GM12875 (cell line): ENCODE measurements at regions not wholly inside any gene's neighbourhood (a gene's known extent, or its start where the extent isn't known, plus 50 kb on each side); places are given as distances from the start of the nearest gene placed in this dataset.

Source experiments
- H3K4me3 ChIP-seq: one replicate; pipeline ENCODE4 v1.5.1; 2011; ENCODE audit warnings: low read depth, low read length, control low read depth
- TF ChIP-seq, protein P1 (sequence below): IDR thresholded peaks from 2 replicates; pipeline ENCODE4 v1.5.1; 2011; ENCODE audit warnings: low read depth, mild to moderate bottlenecking, control low read depth, inconsistent platforms, low read length, moderate library complexity, borderline replicate concordance; ENCODE audit not compliant: insufficient read depth

DNA sequence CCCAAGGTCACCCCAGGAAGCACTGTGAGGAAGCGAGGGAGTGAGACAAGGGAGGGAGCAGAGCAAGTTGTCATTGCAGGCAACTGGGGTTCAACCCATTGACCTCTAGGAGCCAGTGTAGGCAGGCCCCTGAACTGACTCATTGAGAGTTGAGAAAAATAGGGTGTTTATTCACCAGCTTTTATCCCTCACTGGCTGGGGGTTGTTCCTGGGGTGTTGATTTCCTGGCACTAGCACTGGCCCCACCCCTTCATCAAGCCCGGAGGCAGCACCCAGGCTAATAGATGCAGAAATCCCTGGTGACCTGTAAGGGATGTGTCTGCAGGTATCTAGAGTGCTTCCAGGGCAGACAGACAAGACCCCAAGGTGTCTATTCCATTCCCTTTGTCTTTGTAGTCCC, 183.9 kb downstream of the ARRDC4 start:
- TF ChIP-seq, protein P1, sequence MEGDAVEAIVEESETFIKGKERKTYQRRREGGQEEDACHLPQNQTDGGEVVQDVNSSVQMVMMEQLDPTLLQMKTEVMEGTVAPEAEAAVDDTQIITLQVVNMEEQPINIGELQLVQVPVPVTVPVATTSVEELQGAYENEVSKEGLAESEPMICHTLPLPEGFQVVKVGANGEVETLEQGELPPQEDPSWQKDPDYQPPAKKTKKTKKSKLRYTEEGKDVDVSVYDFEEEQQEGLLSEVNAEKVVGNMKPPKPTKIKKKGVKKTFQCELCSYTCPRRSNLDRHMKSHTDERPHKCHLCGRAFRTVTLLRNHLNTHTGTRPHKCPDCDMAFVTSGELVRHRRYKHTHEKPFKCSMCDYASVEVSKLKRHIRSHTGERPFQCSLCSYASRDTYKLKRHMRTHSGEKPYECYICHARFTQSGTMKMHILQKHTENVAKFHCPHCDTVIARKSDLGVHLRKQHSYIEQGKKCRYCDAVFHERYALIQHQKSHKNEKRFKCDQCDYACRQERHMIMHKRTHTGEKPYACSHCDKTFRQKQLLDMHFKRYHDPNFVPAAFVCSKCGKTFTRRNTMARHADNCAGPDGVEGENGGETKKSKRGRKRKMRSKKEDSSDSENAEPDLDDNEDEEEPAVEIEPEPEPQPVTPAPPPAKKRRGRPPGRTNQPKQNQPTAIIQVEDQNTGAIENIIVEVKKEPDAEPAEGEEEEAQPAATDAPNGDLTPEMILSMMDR: no peak

DNA sequence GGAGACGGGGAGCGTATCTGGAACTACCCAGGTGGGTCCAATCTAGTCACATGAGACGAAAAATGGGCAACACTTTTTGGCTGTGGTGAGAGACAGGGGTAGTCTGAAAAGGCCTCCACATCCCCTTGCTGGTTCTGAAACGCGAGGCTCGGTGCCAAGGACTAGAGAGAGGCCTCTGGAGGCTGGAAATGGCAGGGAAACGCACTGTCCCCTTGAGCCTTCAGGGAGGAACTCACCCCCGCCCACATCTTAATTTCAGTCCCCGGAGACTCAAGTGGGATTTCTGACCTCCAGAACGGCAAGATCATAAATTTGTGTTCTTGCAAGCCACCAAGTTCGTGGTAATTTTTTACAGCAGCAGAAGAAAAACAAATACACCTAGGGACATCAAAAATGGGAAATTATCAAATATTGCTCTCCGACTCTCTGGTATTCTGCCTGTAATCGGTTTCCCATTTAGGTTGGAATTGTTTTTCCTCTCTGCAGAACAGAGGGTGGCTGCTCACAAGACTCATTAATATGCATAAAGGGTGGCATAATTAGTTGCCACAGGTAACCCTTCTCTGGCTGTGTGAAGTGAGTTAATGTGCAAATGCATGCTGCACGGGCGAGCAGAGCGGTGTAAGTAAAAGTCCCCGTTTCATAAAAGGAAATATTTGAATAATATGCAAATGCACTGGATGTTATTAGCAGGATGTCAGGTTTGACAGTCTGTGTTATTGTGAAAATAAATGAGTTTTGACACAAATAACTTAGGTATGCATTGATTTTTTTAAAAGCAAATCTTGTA, 185.7 kb downstream of the ARRDC4 start:
- H3K4me3 ChIP-seq: no peak overlapping the region
- TF ChIP-seq, protein P1: no peak

More for the DNA sequence above, 183.9 kb downstream of the ARRDC4 start:
- H3K4me3 ChIP-seq: no peak overlapping the region

DNA sequence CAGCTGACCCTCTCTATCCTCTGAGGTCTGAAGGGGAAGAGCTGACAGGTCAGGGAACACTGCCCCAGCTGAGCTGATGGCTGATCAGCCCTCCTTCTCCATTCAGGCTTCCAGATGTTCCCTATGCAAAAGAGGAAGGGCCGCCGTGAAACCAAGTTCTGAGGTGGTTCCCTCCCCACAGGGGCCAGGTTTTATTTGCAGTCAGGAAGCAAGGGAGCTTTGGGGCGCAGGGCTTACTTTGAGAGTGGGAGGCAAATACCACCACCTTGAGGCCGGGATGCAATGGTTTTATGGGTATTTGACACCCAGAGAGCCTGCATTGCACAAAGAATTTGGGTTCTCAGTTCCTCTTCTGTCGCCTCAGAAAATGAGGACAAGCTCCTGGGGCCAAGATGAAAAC, 186.9 kb downstream of the ARRDC4 start:
- TF ChIP-seq, protein P1: no peak
- no peak overlapping the region for H3K4me3 ChIP-seq

DNA sequence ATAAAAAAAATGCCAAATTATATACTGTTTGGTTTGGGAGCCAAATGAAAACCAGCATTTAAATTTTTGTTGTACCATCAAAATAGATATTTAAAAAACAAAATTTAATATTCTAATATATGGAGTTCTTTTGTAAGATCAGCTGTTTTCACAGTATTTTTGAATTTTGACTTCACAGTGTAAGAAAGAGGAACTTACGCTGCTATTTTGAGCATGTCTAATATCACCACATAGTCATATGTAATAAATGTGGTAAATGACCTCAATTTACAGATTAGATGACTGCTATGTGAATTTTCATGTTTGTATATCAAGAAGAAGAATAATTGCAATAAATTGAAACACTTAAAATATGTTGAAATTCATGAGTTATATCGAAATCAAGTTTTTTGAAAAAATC, 189.6 kb downstream of the ARRDC4 start:
- TF ChIP-seq, protein P1: no peak
- H3K4me3 ChIP-seq: no peak overlapping the region

DNA sequence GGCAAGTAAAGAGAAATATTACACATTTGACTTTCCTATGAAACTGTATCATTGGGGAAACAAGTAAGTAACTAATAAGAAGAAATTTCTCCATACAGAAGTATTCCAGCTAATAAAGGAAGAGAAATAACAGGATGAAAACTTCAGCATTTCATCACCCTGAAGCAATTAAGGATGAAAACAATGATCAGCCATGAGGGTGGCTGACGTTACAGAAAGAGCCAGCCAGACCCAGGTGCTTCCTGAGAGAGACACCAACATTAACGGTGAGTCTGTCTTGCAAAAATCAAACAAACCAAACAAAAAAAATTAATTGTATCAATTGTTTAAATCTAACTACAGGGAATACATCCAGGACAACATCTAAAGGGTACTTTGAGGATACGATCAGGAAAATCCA, 190.0 kb downstream of the ARRDC4 start:
- no peak overlapping the region for H3K4me3 ChIP-seq
- TF ChIP-seq, protein P1: no peak

DNA sequence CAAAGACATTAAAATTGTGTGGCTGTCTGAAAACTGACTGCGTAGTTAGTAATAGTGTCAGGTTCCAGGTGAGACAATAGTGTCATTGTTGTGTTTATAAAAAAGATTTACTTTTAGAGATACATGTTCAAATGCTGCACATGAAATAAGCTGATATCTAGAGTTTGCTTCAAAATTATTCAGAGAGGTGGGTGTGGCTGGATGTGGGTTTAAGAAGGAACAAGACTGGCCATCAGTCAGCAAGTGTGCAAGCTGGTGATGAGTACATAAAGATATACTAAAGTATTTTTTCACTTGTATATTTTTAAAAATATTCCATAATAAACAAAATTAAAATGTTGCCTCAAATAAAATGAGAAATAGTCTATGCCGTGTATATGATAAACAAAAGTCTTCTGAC, 190.6 kb downstream of the ARRDC4 start:
- TF ChIP-seq, protein P1: no peak
- no peak overlapping the region for H3K4me3 ChIP-seq

DNA sequence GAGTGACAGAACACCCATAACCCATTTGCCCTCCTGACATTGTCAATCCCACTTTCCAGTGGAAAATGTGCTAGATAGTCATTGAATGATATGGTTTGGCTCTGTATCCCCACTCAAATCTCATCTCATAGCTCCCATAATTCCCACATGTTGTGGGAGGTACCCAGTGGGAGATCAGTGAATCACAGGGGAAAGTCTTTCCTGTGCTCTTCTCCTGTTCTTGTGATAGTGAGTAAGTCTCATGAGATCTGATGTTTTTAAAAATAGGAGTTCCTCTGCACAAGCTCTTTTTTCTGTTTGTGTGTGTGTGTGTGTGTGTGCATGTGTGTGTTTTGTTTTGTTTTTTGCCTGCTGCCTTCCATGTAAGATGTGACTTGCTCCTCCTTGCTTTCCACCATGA, 191.7 kb downstream of the ARRDC4 start:
- H3K4me3 ChIP-seq: no peak overlapping the region
- TF ChIP-seq, protein P1: no peak
